Activated T-cell treated with anti-CD3 and anti-CD28 coated beads, Interleukin-2, amount 50 U/mL, for 48 hours (primary cell): ENCODE measurements at regions not wholly inside any gene's neighbourhood (a gene's known extent, or its start where the extent isn't known, plus 50 kb on each side); places are given as distances from the start of the nearest gene placed in this dataset.

ENCODE experiments used
- DNase-seq, 2 experiments: peaks; one replicate each; pipeline ENCODE4 v3.0.0-alpha.2; 2020

DNA sequence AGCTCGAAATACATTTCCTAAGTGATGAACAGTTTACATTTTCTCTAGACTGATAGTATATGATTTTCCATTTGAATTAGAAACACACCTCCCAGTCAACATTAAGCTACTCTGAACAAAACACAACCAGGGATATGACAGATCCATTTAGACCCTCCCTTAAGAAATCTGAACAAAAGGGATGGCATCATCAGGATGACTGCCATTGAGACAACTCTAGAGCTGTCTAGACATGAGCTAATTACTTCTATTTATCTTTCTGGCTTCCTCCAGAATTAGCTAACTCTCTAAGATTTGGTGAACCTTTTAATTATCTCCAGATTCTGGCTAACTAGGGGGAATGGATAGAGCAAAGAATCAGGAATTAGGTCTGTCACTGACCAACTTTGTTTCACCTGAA, 92.9 kb upstream of the IGF1 start:
- no peak for DNase-seq

DNA sequence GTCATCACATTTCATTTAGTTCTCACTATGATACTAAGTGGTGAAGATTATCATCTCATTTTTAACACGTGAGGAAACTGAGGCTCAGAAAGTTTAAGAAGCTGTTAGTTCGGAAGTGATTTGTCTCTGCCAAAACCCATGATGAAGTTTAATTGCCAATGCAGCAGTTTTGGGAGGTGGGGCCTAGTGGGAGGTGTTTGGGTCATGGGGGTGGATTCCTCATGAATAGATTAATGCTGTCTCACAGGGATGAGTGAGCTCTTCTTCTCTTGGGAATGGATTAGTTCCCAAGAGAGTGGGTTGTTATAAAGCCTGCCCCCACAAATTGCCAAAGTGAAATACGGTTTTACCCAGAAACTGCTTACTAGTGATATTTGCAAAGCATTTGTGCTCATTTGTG, 91.5 kb upstream of the IGF1 start:
- DNase-seq, result no peak

DNA sequence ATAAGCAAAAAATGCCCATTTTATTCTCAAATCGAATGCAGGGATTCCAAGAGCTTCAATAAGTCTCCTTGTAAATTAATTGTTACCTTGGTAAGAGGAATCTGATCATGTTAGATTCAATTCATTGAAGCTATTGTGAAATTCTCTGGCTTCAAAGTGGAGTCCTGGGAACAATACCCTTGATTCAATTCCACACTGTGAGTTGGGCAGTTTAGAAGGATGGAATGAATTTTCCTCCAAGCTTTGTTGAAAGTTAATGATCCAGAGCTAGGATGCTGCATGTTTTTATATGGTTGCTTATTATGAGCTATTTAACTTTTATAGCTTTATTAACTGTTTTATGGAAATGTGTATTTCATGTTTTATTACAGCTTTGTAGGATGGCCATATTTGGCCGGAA, 89.9 kb upstream of the IGF1 start:
- no peak for DNase-seq

DNA sequence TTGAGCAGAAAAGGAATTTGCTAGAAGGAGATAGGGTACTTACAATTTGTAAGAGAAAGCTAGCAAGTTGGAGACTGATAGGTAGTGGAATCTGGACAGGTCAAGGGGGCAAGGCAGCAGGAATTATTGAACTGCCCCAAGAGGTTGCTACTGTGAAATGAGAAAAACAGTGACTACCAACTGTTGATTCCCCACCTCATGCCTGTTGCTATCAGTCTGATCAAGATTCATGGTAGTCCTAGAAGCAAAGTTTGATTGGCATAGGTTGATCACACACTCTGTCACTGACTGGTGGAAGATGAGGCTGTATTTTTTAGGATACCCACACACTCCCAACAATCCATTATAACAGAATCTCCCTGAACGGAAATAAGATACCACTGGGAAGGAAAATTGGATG, 89.4 kb upstream of the IGF1 start:
- no peak for DNase-seq

DNA sequence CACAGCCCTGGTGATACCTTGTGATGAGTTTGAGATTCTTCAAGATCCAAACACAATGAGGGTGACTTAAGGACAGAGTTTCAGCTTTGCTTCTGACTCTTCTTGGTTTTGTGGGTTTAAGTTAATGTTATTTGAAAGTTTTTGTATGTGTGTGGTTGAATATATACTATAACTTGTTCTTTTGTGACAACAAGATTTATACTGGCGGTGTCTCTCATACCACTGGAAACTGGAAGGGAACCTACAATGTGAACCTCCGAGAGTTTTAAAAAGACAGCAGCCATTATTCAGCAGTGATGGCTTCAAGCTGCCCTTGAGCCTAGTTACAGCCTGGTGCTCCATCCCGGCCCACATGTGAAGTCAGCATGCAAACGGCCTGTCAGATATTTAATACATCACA, 87.9 kb upstream of the IGF1 start:
- no peak for DNase-seq

DNA sequence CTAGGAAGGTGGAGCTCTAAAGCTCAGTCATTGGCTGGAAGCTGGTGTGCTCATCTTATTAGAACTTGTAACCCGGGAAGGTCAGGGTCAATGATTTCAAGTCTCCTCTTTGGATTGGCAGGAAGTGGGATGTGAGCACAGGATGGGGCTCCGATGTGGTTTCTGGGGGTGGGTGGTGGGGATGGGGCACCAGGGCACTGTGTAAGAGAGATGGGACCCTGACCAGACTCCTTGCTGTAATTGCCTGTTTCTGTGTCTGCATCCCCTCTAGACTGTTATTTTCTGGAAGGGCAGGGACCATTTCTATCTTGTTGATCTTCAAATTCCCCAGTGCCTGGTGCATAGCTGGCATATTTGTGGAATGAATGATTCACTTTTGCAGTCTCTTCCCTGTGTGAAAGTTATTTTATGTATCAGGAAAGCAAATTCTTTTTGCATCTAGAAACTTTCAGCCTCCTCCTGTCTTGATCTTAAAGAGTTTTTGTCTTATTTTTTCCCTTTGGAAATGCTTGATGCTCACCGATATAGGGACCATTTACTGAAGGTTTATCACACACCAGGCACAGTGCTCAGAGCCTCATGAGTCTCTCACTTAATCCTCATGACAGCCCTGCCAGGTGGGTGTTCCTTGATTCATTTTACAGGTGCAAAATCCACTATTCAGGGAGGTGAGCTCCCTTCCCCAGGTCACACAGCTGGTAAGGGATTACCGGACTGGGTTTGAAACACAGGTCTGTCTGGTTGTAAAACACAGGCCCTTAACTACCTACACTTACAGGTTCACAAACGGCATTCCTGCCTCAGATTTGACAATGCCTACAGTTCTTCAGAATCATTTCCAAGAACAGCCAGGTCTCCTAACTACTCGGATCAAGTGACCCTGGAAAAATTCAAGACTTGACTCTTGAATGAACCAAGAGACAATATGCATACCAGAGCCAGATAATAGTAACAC, 86.9 kb upstream of the IGF1 start:
- DNase-seq, result no peak

DNA sequence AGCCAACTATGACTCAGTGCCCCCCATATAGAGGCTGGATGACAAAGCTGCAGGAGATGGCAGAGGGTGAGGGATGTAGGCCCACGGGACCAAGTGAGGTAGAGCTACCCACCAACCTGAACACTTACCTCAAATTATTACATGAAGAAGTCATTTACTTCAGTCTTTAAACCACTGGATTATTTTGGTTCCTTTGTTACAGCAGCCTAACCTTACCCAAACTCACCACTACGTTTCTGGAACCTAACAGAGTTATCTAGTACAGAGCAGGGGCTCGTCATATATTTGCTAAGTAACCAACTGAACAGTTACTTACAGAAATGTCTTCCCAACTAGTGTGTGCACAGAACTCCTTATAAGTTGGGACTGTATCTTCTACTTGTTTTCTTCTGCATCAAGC, 85.2 kb upstream of the IGF1 start:
- no peak for DNase-seq

DNA sequence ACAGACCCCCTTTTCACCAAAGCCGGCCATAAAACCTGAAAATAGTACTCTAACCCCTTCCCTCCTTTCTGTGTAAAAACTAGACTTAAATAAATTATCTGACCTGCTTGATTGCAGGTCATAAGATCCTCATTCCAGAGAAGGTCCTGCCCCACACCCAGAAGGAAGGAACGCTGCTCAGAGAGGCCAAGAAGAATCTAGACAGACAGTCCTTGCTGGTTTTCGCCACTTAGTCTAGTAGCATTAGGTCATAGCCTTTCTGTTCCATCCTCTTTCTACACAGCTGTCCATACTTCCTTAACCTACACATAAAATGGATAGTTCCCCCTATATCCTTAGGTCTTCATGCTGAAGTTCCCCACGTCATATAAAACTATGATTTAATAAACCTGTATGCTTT, 83.7 kb upstream of the IGF1 start:
- no peak for DNase-seq

DNA sequence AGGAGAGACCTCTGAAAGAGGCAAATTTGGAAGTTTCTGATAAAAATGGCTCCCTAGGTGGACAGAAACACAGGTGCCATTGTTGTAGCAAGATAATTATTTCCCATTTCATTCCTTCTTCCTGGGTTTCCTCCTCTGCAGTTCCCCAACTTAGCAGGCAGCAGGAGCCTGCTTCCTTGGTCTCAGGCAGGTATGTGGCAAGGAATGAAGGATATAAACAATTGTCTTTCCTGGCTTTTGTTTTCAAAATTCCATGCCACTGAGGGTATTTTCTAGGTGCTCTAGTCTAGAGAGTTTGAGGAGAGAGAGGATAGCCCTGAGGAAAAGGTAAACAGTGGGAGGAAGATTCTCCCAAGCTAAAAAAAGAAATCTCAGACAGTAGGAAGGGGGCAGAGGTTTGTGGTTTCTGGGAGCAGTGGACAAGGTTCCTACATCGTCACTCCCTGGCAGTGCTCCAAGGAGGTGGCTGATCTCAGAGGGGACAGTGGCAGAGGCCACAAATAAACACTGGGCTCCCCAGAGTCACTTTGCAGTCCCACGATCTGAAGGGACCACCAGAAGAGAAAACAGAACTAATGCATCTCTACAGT, 82.6 kb upstream of the IGF1 start:
- no peak for DNase-seq

DNA sequence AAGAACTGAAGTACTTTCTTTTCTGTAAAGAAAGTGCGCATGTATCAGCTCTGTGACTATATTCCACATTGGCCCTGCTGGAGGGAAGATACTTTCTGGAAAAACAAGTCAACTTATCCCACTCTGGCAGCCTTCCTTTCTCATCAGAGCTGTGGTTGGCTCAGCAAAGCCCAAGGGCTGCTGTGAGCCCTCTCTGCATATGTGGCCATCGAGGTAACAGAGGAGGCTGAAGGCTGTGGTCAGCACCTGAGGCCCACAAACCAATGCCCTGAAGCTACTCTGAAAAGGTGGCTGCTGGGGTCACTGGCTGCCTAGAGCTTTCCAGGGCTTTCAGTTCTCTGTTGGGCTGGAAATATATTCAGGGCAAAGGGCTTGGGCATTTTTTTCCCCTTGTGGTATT, 70.8 kb upstream of the IGF1 start:
- DNase-seq, result no peak

DNA sequence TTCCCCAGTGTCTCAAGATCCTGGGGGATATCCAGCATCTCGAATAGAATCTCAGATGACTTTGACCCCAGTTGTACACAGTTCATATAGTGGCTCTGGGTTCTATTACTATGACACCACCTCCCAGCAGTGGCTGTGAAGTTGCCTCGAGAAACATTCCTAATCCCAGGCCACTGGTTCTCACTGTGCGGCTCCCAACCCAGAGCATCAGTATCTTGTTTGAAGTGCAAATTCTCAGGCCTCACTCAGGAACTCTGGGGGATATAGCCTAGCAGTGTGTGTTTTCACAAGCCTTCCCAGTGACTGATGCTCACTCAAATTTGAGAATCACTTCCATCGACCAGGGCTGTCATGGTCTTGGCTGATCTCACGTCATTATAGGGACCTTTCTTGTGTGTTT, 69.3 kb upstream of the IGF1 start:
- DNase-seq, result no peak

DNA sequence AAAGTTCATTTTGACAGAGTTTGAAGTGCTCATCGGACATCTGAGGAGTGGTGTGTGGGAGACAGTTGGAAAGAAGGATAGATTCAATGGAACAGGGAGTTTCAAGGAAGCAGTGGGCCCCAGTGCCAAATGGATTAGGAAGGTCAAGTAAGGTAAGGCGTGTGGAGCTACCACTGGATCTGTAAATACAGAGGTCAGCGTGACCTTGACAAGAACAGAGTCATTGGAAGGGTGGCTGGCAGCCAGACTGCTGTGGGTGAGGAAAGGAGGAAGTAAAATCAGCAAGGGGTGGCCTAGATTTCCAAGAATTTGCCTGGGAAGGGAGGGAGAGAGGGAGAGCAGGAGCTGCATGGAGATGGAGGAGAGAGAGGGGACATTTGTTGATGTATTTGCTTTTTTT, 68.2 kb upstream of the IGF1 start:
- DNase-seq, result no peak

DNA sequence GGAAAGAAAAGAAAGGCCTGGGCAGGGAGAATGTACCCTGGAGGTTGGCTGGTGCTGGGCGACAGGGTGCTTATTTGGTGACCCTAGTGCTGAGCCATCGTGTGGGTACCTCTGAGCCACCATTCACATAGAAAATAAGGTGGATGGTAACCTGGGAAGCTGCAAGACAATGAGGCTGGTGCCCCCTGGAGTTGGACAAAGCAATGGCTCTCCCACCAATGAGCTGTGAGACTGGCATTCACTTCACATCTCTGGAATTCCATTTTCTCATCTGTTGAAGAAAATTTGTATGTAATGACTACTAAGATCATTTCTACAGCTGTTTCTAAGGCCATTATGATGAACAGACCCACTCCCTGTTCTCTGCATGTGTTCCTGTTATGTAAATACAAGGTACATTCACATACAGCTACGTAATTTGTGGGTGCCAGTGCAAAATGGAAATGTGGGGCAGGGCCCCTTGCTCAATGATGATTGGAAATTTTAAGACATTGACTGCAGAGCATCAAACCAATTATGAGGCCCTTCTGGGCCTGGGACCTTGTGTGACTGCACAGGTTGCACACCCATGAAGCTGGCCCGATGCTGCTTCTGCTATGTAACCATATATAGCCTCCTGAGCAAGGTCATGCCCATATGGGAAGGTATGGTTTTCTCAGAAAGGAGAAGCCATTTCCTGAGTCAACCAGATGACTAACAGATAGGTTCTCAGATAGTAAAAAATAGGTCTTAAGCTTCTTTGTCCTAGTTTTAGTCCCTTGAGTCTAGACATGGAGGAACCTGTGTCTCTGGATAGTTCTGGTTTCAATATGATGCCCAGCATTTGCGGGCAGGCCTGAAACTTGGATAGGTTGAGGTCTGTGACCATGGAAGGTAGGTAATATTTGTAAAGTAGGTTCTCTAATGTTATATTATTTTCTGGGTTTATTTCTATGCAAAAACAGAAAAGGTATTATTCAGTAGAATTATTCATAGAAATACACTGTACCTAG, 63.4 kb upstream of the IGF1 start:
- no peak for DNase-seq

DNA sequence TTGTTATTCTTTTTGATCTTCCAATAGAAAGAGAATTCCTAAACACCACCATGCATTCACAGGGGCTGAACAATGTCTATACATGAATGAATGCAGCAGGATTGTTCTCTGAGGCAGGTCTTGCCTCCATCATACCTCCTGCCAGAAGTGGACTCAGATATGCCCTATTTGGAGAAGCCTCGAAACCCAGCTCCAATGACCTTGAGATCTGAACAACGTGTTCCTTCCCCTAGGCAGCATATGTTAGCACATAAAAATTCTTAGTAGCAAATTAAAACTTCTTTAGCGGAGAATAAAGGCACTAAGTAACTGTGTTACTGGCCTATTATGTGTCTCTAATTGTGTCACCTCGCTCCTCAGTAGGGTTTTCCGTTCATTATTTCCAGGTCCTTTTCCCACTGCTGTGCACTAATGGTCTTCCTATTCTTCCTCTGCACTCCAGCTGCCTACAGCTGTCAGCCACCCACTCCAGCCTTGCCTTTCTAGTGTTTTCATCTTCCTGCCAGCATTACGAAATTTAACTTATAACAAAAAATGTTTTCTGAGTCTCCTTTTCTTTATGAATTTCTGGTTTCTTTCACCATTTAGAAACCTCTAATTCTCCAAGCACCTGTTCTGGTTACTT, 62.6 kb upstream of the IGF1 start:
- DNase-seq, result no peak

DNA sequence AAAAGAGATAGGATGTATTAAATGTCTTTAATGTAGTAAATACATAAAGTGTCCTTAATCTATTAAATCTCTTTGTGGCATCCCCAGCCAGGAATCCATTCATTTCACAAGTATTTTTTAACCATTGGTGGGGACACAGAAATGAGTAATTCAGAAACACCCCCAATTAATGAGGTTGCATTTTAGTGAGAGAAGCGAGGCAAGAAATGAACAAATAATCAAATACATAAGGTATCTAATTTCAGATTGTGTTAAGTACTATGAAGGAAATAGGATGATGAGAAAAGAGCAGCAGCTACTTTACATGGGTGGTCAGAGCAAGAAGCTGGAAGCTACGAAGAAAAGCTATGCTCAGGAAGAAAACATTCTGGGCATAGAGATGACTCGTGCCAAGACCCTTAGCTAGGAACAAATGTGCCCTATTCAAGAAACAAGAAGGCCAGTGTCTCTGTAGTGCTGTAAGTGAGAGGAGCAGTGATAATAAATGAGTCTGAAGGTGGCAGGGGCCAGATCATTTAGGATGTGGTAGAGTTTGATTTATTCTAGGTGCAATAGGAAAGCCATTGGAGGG, 60.5 kb upstream of the IGF1 start:
- no peak for DNase-seq

DNA sequence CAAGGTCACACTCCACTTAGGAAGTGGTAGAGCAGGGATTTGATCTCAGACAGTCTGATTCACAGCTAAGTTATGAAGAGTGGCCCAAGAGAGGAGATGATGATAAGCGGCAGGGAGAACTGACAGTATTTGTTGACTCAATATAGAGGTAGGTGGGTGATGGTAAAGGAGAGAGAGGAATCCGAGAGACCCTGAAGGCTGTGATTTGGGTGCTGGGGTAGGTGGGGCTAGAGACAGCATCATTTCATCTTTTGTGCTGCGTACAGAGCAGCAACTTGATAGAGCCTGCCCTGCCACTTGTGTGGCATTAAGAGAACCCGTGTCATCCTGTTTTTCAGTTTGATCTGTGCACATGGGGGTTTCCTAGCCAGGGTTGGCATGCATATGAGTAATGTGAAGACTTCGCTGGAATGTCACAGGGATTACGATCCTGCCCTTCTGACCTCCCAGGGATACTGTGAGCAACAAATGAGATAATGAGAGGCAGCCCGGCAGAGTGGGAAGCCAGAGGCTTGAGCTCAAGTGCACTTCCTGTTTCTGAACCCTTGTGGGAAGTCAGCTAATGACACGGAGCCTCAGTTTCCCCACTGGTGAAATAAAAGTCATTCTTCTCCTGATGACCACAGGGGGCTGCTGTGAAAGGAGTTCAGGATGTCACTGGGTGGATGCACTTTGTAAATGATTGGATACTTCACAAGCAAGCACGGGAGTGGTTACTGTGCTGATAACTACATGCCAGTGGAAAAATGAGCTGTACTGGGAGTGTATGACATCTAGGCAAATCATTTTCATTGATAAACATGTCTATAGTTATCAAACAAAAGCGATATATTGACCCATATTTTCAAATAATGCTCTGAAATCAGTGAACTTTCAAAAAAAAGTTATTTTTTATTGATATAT, 59.5 kb upstream of the IGF1 start:
- DNase-seq, result no peak

DNA sequence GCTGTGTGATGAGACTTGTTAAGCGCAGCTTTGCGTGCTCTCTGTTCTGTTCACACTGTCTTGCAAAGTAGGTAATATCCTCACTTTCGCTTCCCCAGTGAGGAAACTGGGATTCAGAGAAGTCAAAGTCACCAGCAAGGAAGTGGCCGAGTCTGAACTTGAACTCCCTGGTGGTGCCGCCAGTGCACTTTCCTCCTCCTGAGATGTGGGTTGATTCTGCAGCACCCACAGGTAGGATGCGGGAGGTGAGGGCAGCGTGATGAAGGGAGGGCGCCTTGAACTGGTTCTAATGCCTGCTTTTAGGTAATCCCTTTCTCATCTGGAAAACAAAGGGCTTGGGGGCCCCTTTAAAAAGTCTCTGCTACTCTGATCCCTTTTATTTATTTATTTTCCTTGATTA, 54.9 kb upstream of the IGF1 start:
- DNase-seq, result no peak

DNA sequence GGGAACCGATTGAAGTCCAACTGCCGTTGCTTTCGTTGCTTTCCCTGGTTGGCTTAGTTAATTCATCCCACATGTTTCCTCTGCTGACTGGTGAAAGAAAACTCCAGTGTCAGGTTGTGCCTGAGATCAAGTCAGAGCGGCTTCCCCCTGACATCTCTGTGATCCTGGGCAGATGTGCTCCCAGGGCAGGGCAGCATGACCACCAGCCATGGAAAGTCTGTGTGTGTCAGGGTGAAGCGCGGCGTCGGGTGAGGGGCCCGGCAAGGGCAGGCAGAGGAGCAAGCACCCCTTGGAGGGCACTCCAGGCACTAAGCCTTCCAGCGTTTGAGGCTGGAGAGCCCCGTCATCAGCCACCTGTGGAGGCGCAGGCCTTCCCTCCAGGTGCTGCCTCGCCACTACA, 54.5 kb upstream of the IGF1 start:
- DNase-seq, result no peak

DNA sequence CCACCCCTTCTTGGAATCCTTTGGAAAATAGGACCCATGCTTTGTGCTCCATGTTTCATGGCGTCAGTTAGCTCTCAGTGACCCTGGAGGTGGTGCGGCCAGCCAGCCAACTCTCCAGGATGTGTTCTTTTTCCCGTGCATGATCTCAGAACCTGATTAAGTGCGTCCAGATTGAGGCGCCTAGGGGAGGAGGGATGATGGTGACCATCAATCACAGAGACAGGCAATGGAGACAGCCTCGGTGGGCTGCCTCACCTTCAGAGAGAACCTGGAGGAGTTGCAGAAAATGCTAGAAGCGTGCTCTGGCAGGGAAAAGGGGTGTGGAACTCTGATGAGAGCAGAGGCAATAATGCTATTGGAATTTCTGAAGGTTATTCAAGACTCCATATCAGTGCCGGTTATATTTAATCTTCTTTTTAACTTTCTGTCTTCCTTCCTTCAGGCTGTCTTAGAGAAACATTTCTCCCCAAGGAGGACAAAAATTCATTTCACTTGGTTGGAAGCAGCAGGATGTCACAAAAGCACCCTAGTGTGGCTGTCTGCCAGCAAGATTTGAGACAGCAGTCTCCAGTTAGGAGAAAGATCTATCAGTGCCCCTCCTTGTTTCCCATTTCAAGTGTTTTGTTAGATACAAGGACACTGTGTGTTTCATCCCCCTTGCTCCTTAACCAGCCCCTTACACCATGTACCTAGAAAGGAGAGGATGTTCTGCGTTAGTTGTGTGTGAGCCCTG, 53.3 kb upstream of the IGF1 start:
- no peak for DNase-seq
